Muscle of leg (tissue), 3 donors: ENCODE measurements at regions not wholly inside any gene's neighbourhood (a gene's known extent, or its start where the extent isn't known, plus 50 kb on each side); places are given as distances from the start of the nearest gene placed in this dataset.

Experiments used
- DNase-seq: peaks from one replicate; pipeline ENCODE4 v3.0.0; 2013
- H3K27ac ChIP-seq: one replicate; pipeline ENCODE4 v1.5.1; 2013; ENCODE audit warnings: mild to moderate bottlenecking, low read length, control low read depth
- H3K27me3 ChIP-seq: one replicate; pipeline ENCODE4 v1.6.1; 2013; ENCODE audit warnings: low read length; ENCODE audit not compliant: control insufficient read depth, insufficient read depth
- H3K36me3 ChIP-seq: one replicate; pipeline ENCODE4 v1.6.1; 2013; ENCODE audit warnings: low read length; ENCODE audit not compliant: control insufficient read depth, insufficient read depth
- H3K4me1 ChIP-seq: one replicate; pipeline ENCODE4 v1.6.1; 2013; ENCODE audit warnings: low read length; ENCODE audit not compliant: control insufficient read depth, insufficient read depth
- H3K4me3 ChIP-seq: one replicate; pipeline ENCODE4 v1.5.1; 2013; ENCODE audit warnings: low read length, control low read depth
- H3K9me3 ChIP-seq: replicated peaks from 2 replicates; pipeline ENCODE4 v1.6.1; 2013; ENCODE audit warnings: low read depth, low read length; ENCODE audit not compliant: control insufficient read depth
- WGBS: methylation state at CpG from one replicate; pipeline ENCODE4 v1.1.5; 2013; ENCODE audit warnings: missing lambda C conversion rate; ENCODE audit not compliant: insufficient coverage; 5-methylcytosine and 5-hydroxymethylcytosine counted together

DNA sequence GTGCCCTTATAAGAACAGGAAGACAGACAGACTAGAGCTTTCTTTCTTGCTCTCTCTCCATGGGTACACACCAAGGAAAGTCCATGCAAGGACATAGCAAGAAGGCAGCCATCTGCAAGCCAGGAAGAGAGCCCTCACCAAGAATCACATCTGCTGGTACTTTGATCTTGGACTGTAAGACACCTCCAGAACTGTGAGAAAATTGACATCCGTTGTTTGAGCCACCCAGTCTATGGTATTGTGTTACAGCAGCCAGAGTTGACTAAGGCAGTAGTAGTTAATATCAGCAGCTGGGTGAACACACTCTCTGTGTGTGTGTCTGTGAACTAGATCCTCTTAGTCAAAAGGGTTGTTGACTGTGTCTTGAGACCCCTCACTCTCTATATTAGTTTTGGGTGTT lies 53.8 kb upstream of the PPP2R5A start:
- no peak for DNase-seq
- Histone ChIP-seq H3K27me3 (no peaks in the 10 kb centered on the region), H3K4me3 (no peak overlapping the region), H3K4me1 (peaks cover 14% of the 10 kb centered on the region), H3K36me3 (no peaks in the 10 kb centered on the region), H3K9me3 (no peaks in the 10 kb centered on the region), H3K27ac (no peak overlapping the region)
- 57% methylated on average over 1 of the region's 1 CpG for WGBS

DNA sequence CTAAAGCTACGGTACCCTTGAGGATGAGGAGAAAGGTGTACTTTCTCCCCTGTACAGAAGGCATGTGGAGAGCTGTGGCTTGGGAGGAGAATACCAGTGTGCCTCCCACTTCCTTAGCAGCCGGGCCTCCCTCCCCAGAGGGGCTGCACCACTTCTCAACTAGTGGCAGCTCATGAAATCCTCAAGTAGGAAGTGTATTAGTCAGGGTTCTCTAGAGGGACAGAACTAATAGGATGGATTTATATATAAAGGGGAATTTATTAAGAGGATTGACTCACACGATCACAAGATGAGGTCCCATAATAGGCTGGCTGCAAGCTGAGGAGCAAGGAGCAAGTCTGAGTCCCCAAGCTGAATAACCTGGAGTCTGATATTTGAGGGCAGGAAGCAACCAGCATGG lies 53.1 kb upstream of the PPP2R5A start:
- DNase-seq = no peak
- H3K4me1 ChIP-seq = peaks cover 14% of the 10 kb centered on the region
- no peaks in the 10 kb centered on the region for H3K36me3 ChIP-seq
- WGBS = 68% methylated on average over 1 of the region's 3 CpGs
- H3K27ac ChIP-seq = no peak overlapping the region
- H3K27me3 ChIP-seq = no peaks in the 10 kb centered on the region
- H3K9me3 ChIP-seq = no peaks in the 10 kb centered on the region
- no peak overlapping the region for H3K4me3 ChIP-seq

DNA sequence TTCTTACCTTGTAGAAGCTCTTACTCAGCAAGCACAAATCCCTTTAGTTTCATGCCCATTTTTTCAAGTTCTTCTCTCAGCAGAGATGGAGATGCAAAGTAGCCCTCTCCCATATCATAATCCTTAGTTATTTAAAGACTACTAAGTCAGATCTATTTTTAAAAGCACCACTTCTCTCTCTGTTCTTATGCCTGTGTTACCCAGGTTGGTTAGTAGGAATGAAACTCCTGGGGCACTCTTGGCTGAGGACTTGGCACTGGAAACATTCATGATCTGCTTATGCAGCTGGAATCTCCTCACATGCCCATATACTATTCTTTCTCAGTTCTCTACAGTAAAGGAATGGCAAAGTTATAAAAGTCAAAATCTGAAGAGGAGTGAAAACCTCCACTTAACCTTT lies 51.9 kb upstream of the PPP2R5A start:
- no peaks in the 10 kb centered on the region for H3K9me3 ChIP-seq
- no peak overlapping the region for H3K4me3 ChIP-seq
- H3K36me3 ChIP-seq = no peaks in the 10 kb centered on the region
- peaks cover 15% of the 10 kb centered on the region for H3K4me1 ChIP-seq
- H3K27me3 ChIP-seq = no peaks in the 10 kb centered on the region
- no peak overlapping the region for H3K27ac ChIP-seq
- no peak for DNase-seq

DNA sequence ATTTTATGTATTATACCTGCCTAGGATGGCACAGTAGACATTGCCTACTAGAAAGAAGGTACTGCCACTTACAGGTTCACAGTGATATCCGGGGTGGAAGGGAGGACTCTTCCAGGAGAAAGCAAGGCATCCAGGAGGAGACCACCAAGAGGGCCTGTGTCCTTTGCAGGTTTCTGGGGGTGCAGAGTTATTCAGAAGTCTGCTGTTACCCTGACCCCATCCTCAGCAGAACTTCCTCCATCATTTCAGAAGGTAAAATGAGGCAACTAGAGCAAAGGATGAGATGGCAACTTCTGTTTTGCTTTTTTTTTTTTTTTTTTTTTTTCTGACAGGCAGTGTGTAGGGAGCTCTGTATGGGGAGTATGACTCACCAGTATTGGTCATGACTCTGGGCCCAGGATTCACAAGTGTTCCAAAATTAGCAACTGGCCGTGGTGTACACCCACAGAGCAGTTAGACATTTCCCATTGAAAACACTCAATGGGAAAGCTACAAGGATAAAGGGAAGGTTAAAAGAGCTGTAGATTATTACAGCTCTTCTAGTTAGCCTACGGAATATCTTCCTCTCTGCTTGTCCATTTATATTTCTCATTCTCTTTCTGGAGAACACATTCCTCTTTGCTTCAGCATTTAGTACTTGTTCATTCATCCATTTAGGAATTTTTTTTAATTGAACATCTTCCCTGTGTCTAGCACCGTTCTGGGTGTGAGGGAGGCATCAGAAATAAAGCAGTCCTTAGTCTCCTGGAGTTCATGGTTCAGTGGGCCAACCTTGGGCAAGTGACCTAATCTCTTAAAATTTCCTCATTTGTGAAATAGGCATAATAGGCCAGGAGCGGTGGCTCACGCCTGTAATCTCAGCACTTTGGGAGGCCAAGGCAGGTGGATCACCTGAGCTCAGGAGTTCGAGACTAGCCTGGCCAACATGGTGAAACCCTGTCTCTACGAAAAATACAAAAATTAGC lies 50.5 kb upstream of the PPP2R5A start:
- Histone ChIP-seq H3K4me3 (no peak overlapping the region), H3K4me1 (peaks cover 19% of the 10 kb centered on the region), H3K9me3 (no peaks in the 10 kb centered on the region), H3K27me3 (no peaks in the 10 kb centered on the region), H3K27ac (peak overlapping the region; percentile 38), H3K36me3 (no peaks in the 10 kb centered on the region)
- WGBS = 100% methylated on average over 2 of the region's 8 CpGs
- DNase-seq = peak; percentile 86
